ENCODE measurements at regions not wholly inside any gene's neighbourhood (a gene's known extent, or its start where the extent isn't known, plus 50 kb on each side); places are given as distances from the start of the nearest gene placed in this dataset.

- TF ChIP-seq CTCF (IDR thresholded peaks at IDR 0.05; ENCODE audit: low read depth, low read length) = no peak
- no peaks in the 10 kb centered on the region for H3K9me3 ChIP-seq (ENCODE audit: low read depth)
- no peak overlapping the region for H3K27ac ChIP-seq
- H3K27me3 ChIP-seq = no peaks in the 10 kb centered on the region
- no peak overlapping the region for H3K4me3 ChIP-seq
- H3K4me1 ChIP-seq (ENCODE audit: low read depth) = peaks cover 6% of the 10 kb centered on the region
- no peaks in the 10 kb centered on the region for H3K36me3 ChIP-seq
- DNase-seq (ENCODE audit: low read depth in 1 of 2, low spot score in 1 of 2) = no peak
Measured at GRCh38 chr2:58714238-58714637, 473.1 kb upstream of the FANCL start.

- TF ChIP-seq CTCF (IDR thresholded peaks at IDR 0.05; ENCODE audit: low read depth, low read length) = no peak
- Histone ChIP-seq H3K9me3 (ENCODE audit: low read depth) (no peaks in the 10 kb centered on the region), H3K4me3 (no peak overlapping the region), H3K27me3 (no peaks in the 10 kb centered on the region), H3K4me1 (ENCODE audit: low read depth) (peaks cover 6% of the 10 kb centered on the region), H3K36me3 (no peaks in the 10 kb centered on the region), H3K27ac (no peak overlapping the region)
- no peak for DNase-seq (ENCODE audit: low read depth in 1 of 2, low spot score in 1 of 2)
Measured at GRCh38 chr2:58710795-58711279, 469.7 kb upstream of the FANCL start.

- DNase-seq (ENCODE audit: low read depth in 1 of 2, low spot score in 1 of 2) = no peak
- TF ChIP-seq CTCF (IDR thresholded peaks at IDR 0.05; ENCODE audit: low read depth, low read length) = no peak
- peaks cover 6% of the 10 kb centered on the region for H3K4me1 ChIP-seq (ENCODE audit: low read depth)
- no peaks in the 10 kb centered on the region for H3K27me3 ChIP-seq
- no peak overlapping the region for H3K27ac ChIP-seq
- H3K9me3 ChIP-seq (ENCODE audit: low read depth) = no peaks in the 10 kb centered on the region
- no peaks in the 10 kb centered on the region for H3K36me3 ChIP-seq
- H3K4me3 ChIP-seq = no peak overlapping the region
Measured at GRCh38 chr2:58709687-58710354, 468.7 kb upstream of the FANCL start.

GRCh38 chr2:58709274-58709673 is 468.1 kb upstream of the FANCL start:
- Histone ChIP-seq H3K27me3 (no peaks in the 10 kb centered on the region), H3K9me3 (ENCODE audit: low read depth) (no peaks in the 10 kb centered on the region), H3K27ac (no peak overlapping the region), H3K4me3 (no peak overlapping the region), H3K4me1 (ENCODE audit: low read depth) (peaks cover 6% of the 10 kb centered on the region), H3K36me3 (no peaks in the 10 kb centered on the region)
- DNase-seq (ENCODE audit: low read depth in 1 of 2, low spot score in 1 of 2) = no peak
- TF ChIP-seq CTCF (IDR thresholded peaks at IDR 0.05; ENCODE audit: low read depth, low read length) = no peak

GRCh38 chr2:58708565-58708964 is 467.4 kb upstream of the FANCL start:
- no peak for DNase-seq (ENCODE audit: low read depth in 1 of 2, low spot score in 1 of 2)
- peaks cover 6% of the 10 kb centered on the region for H3K4me1 ChIP-seq (ENCODE audit: low read depth)
- H3K9me3 ChIP-seq (ENCODE audit: low read depth) = no peaks in the 10 kb centered on the region
- no peaks in the 10 kb centered on the region for H3K36me3 ChIP-seq
- H3K4me3 ChIP-seq = no peak overlapping the region
- no peak overlapping the region for H3K27ac ChIP-seq
- no peaks in the 10 kb centered on the region for H3K27me3 ChIP-seq
- TF ChIP-seq CTCF (IDR thresholded peaks at IDR 0.05; ENCODE audit: low read depth, low read length) = no peak
